Caco-2 (cell line): ENCODE measurements at regions not wholly inside any gene's neighbourhood (a gene's known extent, or its start where the extent isn't known, plus 50 kb on each side); places are given as distances from the start of the nearest gene placed in this dataset.
A peak's percentile ranks its signal among the peaks of the same experiment; 100 is the strongest.

Source experiments
- BruUV-seq: library from RNA; stranded (reverse); fragments of 400-500 nt; replicated peaks from 2 replicates; lab custom pipeline; 2021; lab: Mats Ljungman, UMichigan
- CTCF ChIA-PET: fragments of 300-600 bp; sonication (Branson Sonifier 250); formaldehyde crosslinking; loops from one replicate; lab custom pipeline; 2022; ENCODE audit warnings: antibody characterized with exemption; lab: Charles Lee
- POLR2A ChIA-PET: fragments of 300-600 bp; sonication (Branson Sonifier 250); formaldehyde crosslinking; loops from one replicate; lab custom pipeline; 2022; ENCODE audit warnings: antibody characterized with exemption; lab: Charles Lee
- DNase-seq, 2 experiments: peaks; one replicate each; pipeline versions ENCODE4 v3.0.0 to v3.0.0-alpha.2; 2020 to 2022
- H3K27me3 ChIP-seq: replicated peaks from 2 replicates; pipeline ENCODE4 v1.6.0; 2011; ENCODE audit warnings: low read length; ENCODE audit not compliant: control insufficient read depth, insufficient read depth
- H3K36me3 ChIP-seq: 2 replicates; pipeline ENCODE4 v1.5.1; 2011; ENCODE audit warnings: low read length; ENCODE audit not compliant: control insufficient read depth, insufficient read depth
- H3K4me1 ChIP-seq: fragments of 250-450 bp; sonication (Bioruptor Pico); 2 replicates; pipeline ENCODE4 v1.5.1; 2020; ENCODE audit warnings: mild to moderate bottlenecking
- H3K4me3 ChIP-seq: 2 replicates; pipeline ENCODE4 v1.5.1; 2011; ENCODE audit warnings: low read depth, mild to moderate bottlenecking, control low read depth, low read length
- H3K9me3 ChIP-seq: fragments of 250-450 bp; sonication (Bioruptor Pico); 2 replicates; pipeline ENCODE4 v1.5.1; 2020; ENCODE audit warnings: mild to moderate bottlenecking, moderate library complexity
- H3K27ac Mint-ChIP-seq: one replicate; pipeline ENCODE4 v1.8.0; 2022; ENCODE audit warnings: mixed read lengths; ENCODE audit not compliant: unreplicated experiment
- H3K27me3 Mint-ChIP-seq: one replicate; pipeline ENCODE4 v1.8.0; 2022; ENCODE audit warnings: mixed read lengths; ENCODE audit not compliant: insufficient read depth, unreplicated experiment
- H3K36me3 Mint-ChIP-seq: one replicate; pipeline ENCODE4 v1.8.0; 2022; ENCODE audit warnings: mild to moderate bottlenecking, mixed read lengths; ENCODE audit not compliant: insufficient read depth, unreplicated experiment
- H3K4me1 Mint-ChIP-seq: one replicate; pipeline ENCODE4 v1.8.0; 2022; ENCODE audit warnings: low read depth, mixed read lengths; ENCODE audit not compliant: unreplicated experiment
- H3K4me3 Mint-ChIP-seq: one replicate; pipeline ENCODE4 v1.8.0; 2022; ENCODE audit warnings: mild to moderate bottlenecking, moderate library complexity, mixed read lengths; ENCODE audit not compliant: unreplicated experiment
- H3K9me3 Mint-ChIP-seq: one replicate; pipeline ENCODE4 v1.8.0; 2022; ENCODE audit warnings: mixed read lengths; ENCODE audit not compliant: unreplicated experiment
- intact Hi-C: fragments of 100-400 bp; cut with micrococcal nuclease; formaldehyde crosslinking; loops from one replicate; pipeline ENCODE4 v1.10.0; 2022; ENCODE audit not compliant: unreplicated experiment
- TF ChIP-seq, protein P1 (sequence below), 2 experiments: fragments of 200-600 bp in 1 of 2; IDR thresholded peaks; 1 replicate in 1 of 2; 2 replicates in 1 of 2; pipeline versions ENCODE4 v1.5.1 to v1.8.0; 2011 to 2022; ENCODE audit warnings: antibody characterized with exemption in 1 of 2, control low read depth in 1 of 2, inconsistent platforms in 1 of 2, low read depth in 1 of 2, low read length in 1 of 2, mild to moderate bottlenecking in 1 of 2, moderate library complexity in 1 of 2; ENCODE audit not compliant: insufficient read depth in 1 of 2, severe bottlenecking in 1 of 2, unreplicated experiment in 1 of 2

DNA sequence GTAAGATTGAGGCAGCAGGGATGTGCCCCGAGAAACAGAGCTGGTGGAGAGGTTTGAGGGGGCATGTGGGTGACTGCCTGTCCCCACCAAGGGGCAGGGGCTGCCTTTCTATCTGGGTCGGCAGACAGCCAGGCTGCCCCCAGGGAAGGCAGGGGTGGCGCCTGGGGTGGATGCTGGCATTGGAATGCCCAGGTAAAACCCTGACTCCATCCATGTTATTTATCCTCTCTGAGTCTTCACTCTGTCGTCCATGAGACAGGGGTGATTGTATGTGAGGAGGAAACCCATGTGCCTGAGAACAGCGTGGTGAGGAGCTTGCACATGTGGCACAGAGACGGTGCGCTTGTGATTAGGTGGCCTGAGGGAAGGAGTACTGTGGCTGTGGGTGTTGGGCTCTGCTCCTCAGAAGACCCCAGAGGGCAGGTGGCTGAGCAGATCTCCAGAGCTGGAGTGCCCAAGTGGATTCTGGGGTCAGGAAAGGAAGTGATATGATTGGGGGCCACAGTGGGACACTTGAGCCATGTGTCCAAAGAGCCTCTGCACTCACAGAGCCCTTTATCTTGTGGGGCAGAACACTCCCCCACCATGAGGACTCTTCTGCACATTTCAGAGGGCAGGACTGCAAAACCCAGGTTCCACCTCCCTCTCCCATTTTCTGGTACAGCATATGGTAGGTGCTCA is 100.4 kb upstream of the RET start:
- H3K36me3 ChIP-seq = no peaks in the 10 kb centered on the region
- no peaks in the 10 kb centered on the region for H3K9me3 ChIP-seq
- Mint-ChIP-seq H3K27ac (no peak overlapping the region), H3K4me3 (no peak overlapping the region), H3K36me3 (no peaks in the 10 kb centered on the region), H3K27me3 (peaks cover 3% of the 10 kb centered on the region), H3K4me1 (no peaks in the 10 kb centered on the region), H3K9me3 (no peaks in the 10 kb centered on the region)
- DNase-seq = peak in 1 of 2 experiments; percentile 22
- H3K4me1 ChIP-seq = no peaks in the 10 kb centered on the region
- H3K4me3 ChIP-seq = no peak overlapping the region
- no TSS peak for BruUV-seq
- POLR2A ChIA-PET = no interaction called here
- CTCF ChIA-PET = no interaction called here
- no peaks in the 10 kb centered on the region; the same call in 1 of the 2 replicates for H3K27me3 ChIP-seq
- TF ChIP-seq, protein P1, sequence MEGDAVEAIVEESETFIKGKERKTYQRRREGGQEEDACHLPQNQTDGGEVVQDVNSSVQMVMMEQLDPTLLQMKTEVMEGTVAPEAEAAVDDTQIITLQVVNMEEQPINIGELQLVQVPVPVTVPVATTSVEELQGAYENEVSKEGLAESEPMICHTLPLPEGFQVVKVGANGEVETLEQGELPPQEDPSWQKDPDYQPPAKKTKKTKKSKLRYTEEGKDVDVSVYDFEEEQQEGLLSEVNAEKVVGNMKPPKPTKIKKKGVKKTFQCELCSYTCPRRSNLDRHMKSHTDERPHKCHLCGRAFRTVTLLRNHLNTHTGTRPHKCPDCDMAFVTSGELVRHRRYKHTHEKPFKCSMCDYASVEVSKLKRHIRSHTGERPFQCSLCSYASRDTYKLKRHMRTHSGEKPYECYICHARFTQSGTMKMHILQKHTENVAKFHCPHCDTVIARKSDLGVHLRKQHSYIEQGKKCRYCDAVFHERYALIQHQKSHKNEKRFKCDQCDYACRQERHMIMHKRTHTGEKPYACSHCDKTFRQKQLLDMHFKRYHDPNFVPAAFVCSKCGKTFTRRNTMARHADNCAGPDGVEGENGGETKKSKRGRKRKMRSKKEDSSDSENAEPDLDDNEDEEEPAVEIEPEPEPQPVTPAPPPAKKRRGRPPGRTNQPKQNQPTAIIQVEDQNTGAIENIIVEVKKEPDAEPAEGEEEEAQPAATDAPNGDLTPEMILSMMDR (IDR thresholded peaks at IDR 0.05; ENCODE audit: insufficient read depth in 1 of 2, low read depth in 1 of 2, low read length in 1 of 2, severe bottlenecking in 1 of 2, unreplicated experiment in 1 of 2) = no peak
- intact Hi-C loops = loop anchor here (10.0 kb wide), 1 partner anchor 128 kb away; no protein-coding TSS in a partner anchor

DNA sequence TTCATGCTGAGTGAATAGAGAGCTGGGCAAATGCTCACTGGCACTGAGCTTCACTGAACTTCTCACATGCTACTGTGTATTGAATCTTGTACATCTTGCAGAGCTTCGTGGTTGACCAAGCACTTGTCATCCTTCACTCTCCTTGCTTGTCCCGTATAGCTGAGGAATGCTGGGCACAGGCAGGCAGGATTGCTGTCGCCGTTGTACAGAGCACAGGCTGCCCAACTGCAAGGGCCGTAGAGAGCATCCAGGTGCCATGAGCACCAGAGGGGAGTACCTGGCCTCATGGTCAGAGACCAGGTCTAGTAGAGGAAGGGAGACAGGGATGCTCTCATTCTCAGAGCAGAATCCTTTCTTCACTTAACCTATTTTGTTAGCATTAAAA is 99.8 kb upstream of the RET start:
- no peaks in the 10 kb centered on the region for H3K36me3 ChIP-seq
- peak in 1 of 2 experiments; percentile 27 for DNase-seq
- Mint-ChIP-seq H3K36me3 (no peaks in the 10 kb centered on the region), H3K9me3 (no peaks in the 10 kb centered on the region), H3K27me3 (peaks cover 3% of the 10 kb centered on the region), H3K4me1 (no peaks in the 10 kb centered on the region), H3K4me3 (no peak overlapping the region), H3K27ac (no peak overlapping the region)
- no peaks in the 10 kb centered on the region for H3K9me3 ChIP-seq
- H3K27me3 ChIP-seq = no peaks in the 10 kb centered on the region; the same call in 1 of the 2 replicates
- no peaks in the 10 kb centered on the region for H3K4me1 ChIP-seq
- TF ChIP-seq, protein P1 (IDR thresholded peaks at IDR 0.05; ENCODE audit: insufficient read depth in 1 of 2, low read depth in 1 of 2, low read length in 1 of 2, severe bottlenecking in 1 of 2, unreplicated experiment in 1 of 2) = no peak
- H3K4me3 ChIP-seq = no peak overlapping the region
- no TSS peak for BruUV-seq
- intact Hi-C loops = loop anchor here (10.0 kb wide), 1 partner anchor 128 kb away; no protein-coding TSS in a partner anchor
- ChIA-PET POLR2A (no interaction called here), CTCF (no interaction called here)

DNA sequence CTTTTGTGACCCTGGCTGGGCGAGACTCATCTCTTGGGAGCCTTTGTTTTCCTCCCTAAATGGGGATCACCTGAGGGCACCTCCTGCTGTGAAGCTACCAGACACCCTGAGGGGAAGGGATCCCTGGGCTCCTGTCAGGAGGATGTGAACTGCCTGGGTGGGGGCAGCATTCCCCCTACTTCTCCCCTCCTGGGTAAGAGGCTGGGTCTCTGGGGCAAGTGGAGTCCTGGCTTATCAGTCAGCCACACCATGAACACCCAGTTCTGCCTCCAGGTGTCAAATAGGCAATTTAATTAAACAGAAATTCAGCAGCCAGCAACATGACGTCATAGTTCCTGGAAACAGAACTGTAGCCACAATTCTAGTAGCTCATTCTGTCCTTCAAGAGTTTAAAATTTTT is 97.7 kb upstream of the RET start:
- H3K36me3 Mint-ChIP-seq = no peaks in the 10 kb centered on the region
- TF ChIP-seq, protein P1 (IDR thresholded peaks at IDR 0.05; ENCODE audit: insufficient read depth in 1 of 2, low read depth in 1 of 2, low read length in 1 of 2, severe bottlenecking in 1 of 2, unreplicated experiment in 1 of 2) = no peak
- peak in 1 of 2 experiments; percentile 33 for DNase-seq
- no peaks in the 10 kb centered on the region for H3K4me1 Mint-ChIP-seq
- no peak overlapping the region for H3K4me3 Mint-ChIP-seq
- peaks cover 7% of the 10 kb centered on the region for H3K27me3 Mint-ChIP-seq
- CTCF ChIA-PET = no interaction called here
- BruUV-seq = no TSS peak
- H3K36me3 ChIP-seq = no peaks in the 10 kb centered on the region
- H3K4me1 ChIP-seq = no peaks in the 10 kb centered on the region
- POLR2A ChIA-PET = no interaction called here
- no peaks in the 10 kb centered on the region for H3K9me3 Mint-ChIP-seq
- H3K9me3 ChIP-seq = no peaks in the 10 kb centered on the region
- intact Hi-C loops = loop anchor here (10.0 kb wide), 1 partner anchor 126 kb away; no protein-coding TSS in a partner anchor
- no peaks in the 10 kb centered on the region; the same call in 1 of the 2 replicates for H3K27me3 ChIP-seq
- H3K27ac Mint-ChIP-seq = no peak overlapping the region
- H3K4me3 ChIP-seq = no peak overlapping the region
